Spleen (tissue), 11 donors: ENCODE measurements at regions not wholly inside any gene's neighbourhood (a gene's known extent, or its start where the extent isn't known, plus 50 kb on each side); places are given as distances from the start of the nearest gene placed in this dataset.

Source experiments
- DNase-seq: peaks from one replicate; pipeline ENCODE4 v3.0.0-alpha.2; 2020
- H3K27ac ChIP-seq, 8 donors: fragments of 200-600 bp; sonication (generic) in 7 of 8; 1 replicate in 4 of 8; 2 replicates in 4 of 8; pipeline versions ENCODE4 v1.5.0 to v1.8.0; 2016 to 2021; ENCODE audit warnings: inconsistent platforms in 4 of 8, mild to moderate bottlenecking in 4 of 8, moderate library complexity in 1 of 8
- H3K27me3 ChIP-seq, 7 donors: fragments of 200-600 bp; sonication (generic) in 6 of 7; replicated peaks in 1 of 7; 1 replicate in 4 of 7; 2 replicates in 3 of 7; pipeline versions ENCODE4 v1.5.0 to v1.8.0; 2016 to 2021; ENCODE audit warnings: inconsistent platforms in 3 of 7, mild to moderate bottlenecking in 1 of 7
- H3K36me3 ChIP-seq, 6 donors: fragments of 200-600 bp; sonication (generic) in 5 of 6; 1 replicate in 4 of 6; 2 replicates in 2 of 6; pipeline versions ENCODE4 v1.5.0 to v1.8.0; 2016 to 2021; ENCODE audit warnings: inconsistent platforms in 2 of 6
- H3K4me1 ChIP-seq, 6 donors: fragments of 200-600 bp; sonication (generic) in 5 of 6; 1 replicate in 3 of 6; 2 replicates in 3 of 6; pipeline versions ENCODE4 v1.5.0 to v1.8.0; 2016 to 2021; ENCODE audit warnings: inconsistent platforms in 3 of 6
- H3K4me3 ChIP-seq, 8 donors: fragments of 200-600 bp; sonication (generic) in 7 of 8; 1 replicate in 4 of 8; 2 replicates in 4 of 8; pipeline versions ENCODE4 v1.5.0 to v1.8.0; 2016 to 2021; ENCODE audit warnings: inconsistent platforms in 4 of 8, mild to moderate bottlenecking in 4 of 8, moderate library complexity in 2 of 8
- H3K9me3 ChIP-seq, 8 donors: fragments of 200-600 bp; sonication (generic) in 7 of 8; 1 replicate in 4 of 8; 2 replicates in 4 of 8; pipeline versions ENCODE4 v1.5.0 to v1.8.0; 2016 to 2021; ENCODE audit warnings: inconsistent platforms in 4 of 8
- POLR2A ChIP-seq, 3 donors: fragments of 450-650 bp; IDR thresholded peaks; one replicate each; pipeline ENCODE4 v1.5.1; 2017; ENCODE audit warnings: antibody characterized with exemption in 3 of 3, mild to moderate bottlenecking in 1 of 3
- POLR2AphosphoS5 ChIP-seq, 3 donors: sonication (generic); formaldehyde crosslinking; IDR thresholded peaks; one replicate each; pipeline ENCODE4 v1.5.1; 2017; ENCODE audit warnings: antibody characterized with exemption in 3 of 3
- WGBS, 5 donors: extraction: QIAGEN DNeasy Blood & Tissue Kit in 3 of 5; methylation state at CpG; one replicate each; pipeline versions ENCODE4 v1.1.5 to v1.1.7; 2013 to 2018; 5-methylcytosine and 5-hydroxymethylcytosine counted together
- intact Hi-C: fragments of 100-400 bp; cut with DNase I; formaldehyde crosslinking; loops from one replicate; pipeline ENCODE4 v1.15.0; 2023; ENCODE audit warnings: low total_unique reads
- TF ChIP-seq, protein P1 (sequence below), 11 experiments: fragments of 200-600 bp in 7 of 11; fragments of 450-650 bp in 4 of 11; sonication (generic) in 4 of 11; IDR thresholded peaks in 8 of 11; conservative IDR thresholded peaks in 3 of 11; 1 replicate in 7 of 11; 2 replicates in 4 of 11; pipeline versions ENCODE4 v1.4.0 to v1.8.0; 2016 to 2021; ENCODE audit warnings: antibody characterized with exemption in 11 of 11, inconsistent platforms in 4 of 11, mild to moderate bottlenecking in 1 of 11
- donor health status: healthy with polysubstance abuse.
- donor health status: DM: no; HTN: no; CAD: no; lungs with moderate emphysema.
- donor health status: DM: no; HTN: no; CAD: no.
- donor health status: Bipolar disorder and iron deficiency.
- donor health status: healthy.
- donor health status: DM: no; HTN: no; CAD: no.
- donor health status: DM: yes; HTN: yes; CAD: no.

DNA sequence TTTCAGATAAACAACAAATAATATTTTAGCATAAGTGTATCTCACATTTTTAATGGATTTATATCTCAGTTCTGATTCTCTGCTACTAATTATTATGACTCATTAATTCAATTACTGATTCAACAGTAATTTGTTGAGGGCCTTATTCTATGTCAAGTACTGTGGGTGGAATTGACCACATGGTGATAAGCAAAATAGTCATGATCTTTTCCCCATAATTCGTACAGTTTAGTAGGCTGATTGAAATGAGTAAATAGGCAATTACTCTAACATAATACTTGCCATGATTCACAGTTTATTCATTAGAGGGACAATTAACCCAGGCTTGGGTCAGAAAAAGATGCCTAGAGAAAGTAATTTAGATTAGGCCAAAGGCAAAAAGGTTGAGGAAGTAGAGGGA, 60.9 kb upstream of the SLC4A7 start:
- H3K27me3 ChIP-seq: no peaks in the 10 kb centered on the region
- no peak overlapping the region for H3K4me3 ChIP-seq
- H3K27ac ChIP-seq: no peak overlapping the region
- 69 to 81% (median 71%) methylated on average over 1 of the region's 1 CpG for WGBS, 5 donors
- TF ChIP-seq POLR2A (IDR thresholded peaks at IDR 0.05) (no peak), POLR2AphosphoS5 (IDR thresholded peaks at IDR 0.05) (no peak)
- H3K36me3 ChIP-seq: no peaks in the 10 kb centered on the region
- no peaks in the 10 kb centered on the region for H3K9me3 ChIP-seq
- DNase-seq: no peak
- H3K4me1 ChIP-seq: peaks cover 0 to 11% (median 2%) of the 10 kb centered on the region in 6 donors
- intact Hi-C loops: no loop called here

DNA sequence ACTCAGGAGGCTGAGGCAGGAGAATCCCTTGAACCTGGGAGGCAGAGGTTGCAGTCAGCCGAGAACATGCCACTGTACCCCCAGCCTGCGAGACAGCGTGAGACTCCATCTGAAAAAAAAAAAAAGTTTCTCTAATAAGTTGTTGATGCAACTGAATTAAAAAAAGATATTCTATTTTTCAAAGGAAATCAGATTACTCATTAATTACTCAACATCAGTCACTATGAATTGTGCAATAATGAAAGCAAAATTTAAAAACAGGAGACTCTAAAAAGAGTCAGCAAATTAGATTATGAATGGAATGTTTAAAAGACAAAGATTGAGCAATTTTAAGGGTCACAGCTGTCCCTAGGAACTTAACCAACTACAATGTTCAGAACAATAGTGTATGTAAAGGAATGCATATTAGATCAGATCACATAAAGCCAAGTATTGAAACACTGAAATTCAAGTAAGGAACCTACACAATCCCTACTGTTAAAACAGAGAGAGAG, 60.2 kb upstream of the SLC4A7 start:
- TF ChIP-seq POLR2AphosphoS5 (IDR thresholded peaks at IDR 0.05): no peak
- TF ChIP-seq POLR2A (IDR thresholded peaks at IDR 0.05): no peak
- TF ChIP-seq, protein P1, sequence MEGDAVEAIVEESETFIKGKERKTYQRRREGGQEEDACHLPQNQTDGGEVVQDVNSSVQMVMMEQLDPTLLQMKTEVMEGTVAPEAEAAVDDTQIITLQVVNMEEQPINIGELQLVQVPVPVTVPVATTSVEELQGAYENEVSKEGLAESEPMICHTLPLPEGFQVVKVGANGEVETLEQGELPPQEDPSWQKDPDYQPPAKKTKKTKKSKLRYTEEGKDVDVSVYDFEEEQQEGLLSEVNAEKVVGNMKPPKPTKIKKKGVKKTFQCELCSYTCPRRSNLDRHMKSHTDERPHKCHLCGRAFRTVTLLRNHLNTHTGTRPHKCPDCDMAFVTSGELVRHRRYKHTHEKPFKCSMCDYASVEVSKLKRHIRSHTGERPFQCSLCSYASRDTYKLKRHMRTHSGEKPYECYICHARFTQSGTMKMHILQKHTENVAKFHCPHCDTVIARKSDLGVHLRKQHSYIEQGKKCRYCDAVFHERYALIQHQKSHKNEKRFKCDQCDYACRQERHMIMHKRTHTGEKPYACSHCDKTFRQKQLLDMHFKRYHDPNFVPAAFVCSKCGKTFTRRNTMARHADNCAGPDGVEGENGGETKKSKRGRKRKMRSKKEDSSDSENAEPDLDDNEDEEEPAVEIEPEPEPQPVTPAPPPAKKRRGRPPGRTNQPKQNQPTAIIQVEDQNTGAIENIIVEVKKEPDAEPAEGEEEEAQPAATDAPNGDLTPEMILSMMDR (IDR thresholded peaks at IDR 0.05 in 8 of 11, conservative IDR thresholded peaks at IDR 0.05 in 3 of 11): no peak
- Histone ChIP-seq H3K27me3 (no peaks in the 10 kb centered on the region), H3K4me3 (no peak overlapping the region), H3K36me3 (no peaks in the 10 kb centered on the region), H3K9me3 (no peaks in the 10 kb centered on the region), H3K27ac (peak overlapping the region in 1 of 8 donors; percentile 30), H3K4me1 (peaks cover 0 to 11% (median 2%) of the 10 kb centered on the region in 6 donors)
- DNase-seq: no peak
- WGBS, 5 donors: 67 to 77% (median 73%) methylated on average over 3 of the region's 3 CpGs
- intact Hi-C loops: no loop called here

DNA sequence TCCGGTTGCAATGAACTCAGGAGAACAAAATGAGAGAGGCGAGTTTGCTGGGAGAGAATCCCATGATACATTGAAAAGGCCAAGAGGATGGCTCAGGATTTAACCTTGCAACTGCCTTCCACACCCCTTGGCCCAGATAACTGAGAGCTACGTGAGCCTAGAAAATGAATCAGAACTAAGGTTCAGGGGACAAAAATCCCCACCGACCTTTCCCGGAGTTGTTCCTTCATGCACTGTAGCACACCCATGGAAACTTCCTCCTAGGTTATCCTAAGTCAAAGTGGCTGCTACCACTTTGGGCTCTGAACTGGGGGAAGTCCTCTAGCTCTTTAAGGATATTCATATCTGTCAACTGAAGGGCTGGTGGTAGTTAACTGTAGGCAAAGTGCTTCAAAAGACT, 58.3 kb upstream of the SLC4A7 start:
- Histone ChIP-seq H3K36me3 (no peaks in the 10 kb centered on the region), H3K27me3 (no peaks in the 10 kb centered on the region), H3K4me3 (no peak overlapping the region), H3K9me3 (no peaks in the 10 kb centered on the region), H3K4me1 (peaks cover 0 to 11% (median 2%) of the 10 kb centered on the region in 6 donors), H3K27ac (no peak overlapping the region)
- WGBS, 5 donors: 55 to 81% (median 73%) methylated on average over 5 of the region's 5 CpGs
- intact Hi-C loops: no loop called here
- TF ChIP-seq, protein P1 (IDR thresholded peaks at IDR 0.05 in 8 of 11, conservative IDR thresholded peaks at IDR 0.05 in 3 of 11): no peak
- TF ChIP-seq POLR2AphosphoS5 (IDR thresholded peaks at IDR 0.05): no peak
- TF ChIP-seq POLR2A (IDR thresholded peaks at IDR 0.05): no peak
- no peak for DNase-seq

DNA sequence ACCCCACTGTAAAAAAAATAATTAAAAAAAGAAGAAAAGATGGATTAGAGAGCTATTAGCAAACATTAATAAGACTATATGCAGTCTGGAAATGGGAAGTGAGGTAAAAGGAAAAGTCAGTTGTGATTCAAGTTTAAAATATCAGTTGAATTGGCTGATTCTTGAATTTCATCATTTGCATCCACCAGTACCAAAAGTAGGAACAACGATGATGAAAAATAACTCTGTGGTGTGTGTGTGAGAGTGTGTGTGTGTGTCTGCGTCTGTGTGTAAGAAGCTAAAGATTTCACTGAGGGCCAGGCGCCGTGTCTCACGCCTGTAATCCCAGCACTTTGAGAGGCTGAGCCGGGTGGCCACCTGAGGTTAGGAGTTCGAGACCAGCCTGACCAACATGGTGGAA, 56.0 kb upstream of the SLC4A7 start:
- whole genome bisulfite sequencing, 5 donors: 82 to 94% (median 85%) methylated on average over 7 of the region's 7 CpGs

More for the DNA sequence above, 56.0 kb upstream of the SLC4A7 start:
- Histone ChIP-seq H3K9me3 (no peaks in the 10 kb centered on the region), H3K4me1 (peaks cover 0 to 19% (median 2%) of the 10 kb centered on the region in 6 donors), H3K27me3 (no peaks in the 10 kb centered on the region), H3K36me3 (no peaks in the 10 kb centered on the region), H3K27ac (no peak overlapping the region), H3K4me3 (no peak overlapping the region)
- TF ChIP-seq POLR2AphosphoS5 (IDR thresholded peaks at IDR 0.05) (no peak), POLR2A (IDR thresholded peaks at IDR 0.05) (no peak)
- TF ChIP-seq, protein P1 (IDR thresholded peaks at IDR 0.05 in 8 of 11, conservative IDR thresholded peaks at IDR 0.05 in 3 of 11): no peak
- DNase-seq: no peak
- intact Hi-C loops: no loop called here
